ENCODE measurements at regions not wholly inside any gene's neighbourhood (a gene's known extent, or its start where the extent isn't known, plus 50 kb on each side); places are given as distances from the start of the nearest gene placed in this dataset.

- TF ChIP-seq KMT2B (CRISPR knock-in tag; IDR thresholded peaks at IDR 0.05) (no peak), RAD21 (CRISPR knock-in tag; IDR thresholded peaks at IDR 0.05) (no peak), POLR2A (IDR thresholded peaks at IDR 0.05; ENCODE audit: insufficient read depth in 1 of 2, low read depth in 2 of 2, low read length in 2 of 2) (no peak), KAT7 (CRISPR knock-in tag; IDR thresholded peaks at IDR 0.05; ENCODE audit: borderline replicate concordance) (no peak), CTCF (CRISPR knock-in tag; IDR thresholded peaks at IDR 0.05) (no peak), EZH2 (conservative IDR thresholded peaks at IDR 0.05; ENCODE audit: low read depth, low read length) (no peak), FOXA1 (IDR thresholded peaks at IDR 0.05) (no peak), FOXA1 (CRISPR knock-in tag; IDR thresholded peaks at IDR 0.05) (no peak), ZNF761 (CRISPR knock-in tag; conservative IDR thresholded peaks at IDR 0.05) (no peak), RAD51 (IDR thresholded peaks at IDR 0.05; ENCODE audit: borderline replicate concordance) (no peak)
These were observed 330.6 kb downstream of the DUSP10 start for GRCh38 chr1:221411283-221411682.

Measured in HepG2 (cell line).